SK-N-SH treated with all-trans-retinoic acid at 6 μM for 48 hours (cell line): ENCODE measurements at regions not wholly inside any gene's neighbourhood (a gene's known extent, or its start where the extent isn't known, plus 50 kb on each side); places are given as distances from the start of the nearest gene placed in this dataset.

Source experiments
- ATAC-seq: fragments of 200-7000 bp; cut with Tn5 transposase; 3 replicates; pipeline ENCODE4 v1.9.1; 2020; ENCODE audit warnings: mild to moderate bottlenecking, moderate library complexity
- BACH2 ChIP-seq: fragments of 250-450 bp; sonication (Bioruptor Pico); IDR thresholded peaks from 2 replicates; pipeline ENCODE4 v1.9.0; 2021; ENCODE audit warnings: mild to moderate bottlenecking, borderline replicate concordance
- CREB5 ChIP-seq: fragments of 250-450 bp; sonication (Bioruptor Pico); IDR thresholded peaks from 2 replicates; pipeline ENCODE4 v1.5.1; 2020; ENCODE audit warnings: low read depth, mild to moderate bottlenecking, moderate library complexity
- CSDC2 ChIP-seq: fragments of 250-450 bp; sonication (Bioruptor Pico); IDR thresholded peaks from 2 replicates; pipeline ENCODE4 v1.5.0; 2020; ENCODE audit warnings: mild to moderate bottlenecking, moderate library complexity
- CSRNP3 ChIP-seq: fragments of 250-450 bp; sonication (Bioruptor Pico); IDR thresholded peaks from 2 replicates; pipeline ENCODE4 v1.5.1; 2021; ENCODE audit warnings: mild to moderate bottlenecking, moderate library complexity
- ESRRG ChIP-seq: fragments of 250-450 bp; sonication (Bioruptor Pico); IDR thresholded peaks from 2 replicates; pipeline ENCODE4 v1.6.1; 2021; ENCODE audit warnings: mild to moderate bottlenecking
- GLIS3 ChIP-seq: fragments of 250-450 bp; sonication (Bioruptor Pico); IDR thresholded peaks from 2 replicates; pipeline ENCODE4 v1.5.0; 2020; ENCODE audit warnings: mild to moderate bottlenecking, moderate library complexity
- ISL1 ChIP-seq: fragments of 250-450 bp; sonication (Bioruptor Pico); IDR thresholded peaks from 2 replicates; pipeline ENCODE4 v2.1.2; 2022; ENCODE audit warnings: mild to moderate bottlenecking, moderate library complexity
- OSR1 ChIP-seq: fragments of 250-450 bp; sonication (Bioruptor Pico); IDR thresholded peaks from 2 replicates; pipeline ENCODE4 v1.8.0; 2022; ENCODE audit warnings: moderate library complexity, mild to moderate bottlenecking, inconsistent platforms
- PATZ1 ChIP-seq: fragments of 250-450 bp; sonication (Bioruptor Pico); IDR thresholded peaks from 2 replicates; pipeline ENCODE4 v1.8.0; 2020; ENCODE audit warnings: mild to moderate bottlenecking, moderate library complexity, borderline replicate concordance
- POU6F1 ChIP-seq: fragments of 250-450 bp; sonication (Bioruptor Pico); IDR thresholded peaks from 2 replicates; pipeline ENCODE4 v1.8.0; 2021; ENCODE audit warnings: low read depth, mild to moderate bottlenecking, moderate library complexity, borderline replicate concordance
- PPARA ChIP-seq: fragments of 250-450 bp; sonication (Bioruptor Pico); IDR thresholded peaks from 2 replicates; pipeline ENCODE4 v1.5.0; 2020; ENCODE audit warnings: mild to moderate bottlenecking, borderline replicate concordance
- RARB ChIP-seq: fragments of 250-450 bp; sonication (Bioruptor Pico); IDR thresholded peaks from 2 replicates; pipeline ENCODE4 v1.8.0; 2021; ENCODE audit warnings: mild to moderate bottlenecking, moderate library complexity
- TCF4 ChIP-seq: fragments of 250-450 bp; sonication (Bioruptor Pico); IDR thresholded peaks from 2 replicates; pipeline ENCODE4 v1.8.0; 2021; ENCODE audit warnings: mild to moderate bottlenecking, moderate library complexity, borderline replicate concordance
- TSHZ2 ChIP-seq: fragments of 250-450 bp; sonication (Bioruptor Pico); IDR thresholded peaks from 2 replicates; pipeline ENCODE4 v1.5.0; 2020; ENCODE audit warnings: mild to moderate bottlenecking, moderate library complexity
- ZC3H10 ChIP-seq: fragments of 250-450 bp; sonication (Bioruptor Pico); IDR thresholded peaks from 2 replicates; pipeline ENCODE4 v1.5.1; 2021; ENCODE audit warnings: mild to moderate bottlenecking, moderate library complexity
- ZFP3 ChIP-seq: fragments of 250-450 bp; sonication (Bioruptor Pico); IDR thresholded peaks from 2 replicates; pipeline ENCODE4 v1.5.0; 2020; ENCODE audit warnings: mild to moderate bottlenecking, moderate library complexity
- ZFP30 ChIP-seq: fragments of 450-650 bp; formaldehyde crosslinking; IDR thresholded peaks from 2 replicates; pipeline ENCODE4 v1.5.0; 2022; ENCODE audit warnings: mild to moderate bottlenecking, moderate library complexity
- ZNF565 ChIP-seq: fragments of 450-650 bp; formaldehyde crosslinking; conservative IDR thresholded peaks from 2 replicates; pipeline ENCODE4 v1.5.0; 2020; ENCODE audit warnings: low read depth, mild to moderate bottlenecking, moderate library complexity
- ZNF70 ChIP-seq: fragments of 450-650 bp; formaldehyde crosslinking; IDR thresholded peaks from 2 replicates; pipeline ENCODE4 v1.5.0; 2020; ENCODE audit warnings: mild to moderate bottlenecking, moderate library complexity
- ZNF8 ChIP-seq: fragments of 450-650 bp; formaldehyde crosslinking; IDR thresholded peaks from 2 replicates; pipeline ENCODE4 v1.5.0; 2020; ENCODE audit warnings: mild to moderate bottlenecking, moderate library complexity

- no peak for TF ChIP-seq PATZ1
- no peak for TF ChIP-seq ESRRG (CRISPR knock-in tag)
- no peak for TF ChIP-seq ZC3H10 (CRISPR knock-in tag)
- TF ChIP-seq GLIS3 (CRISPR knock-in tag): no peak
- TF ChIP-seq TSHZ2: no peak
- no peak for TF ChIP-seq CREB5 (CRISPR knock-in tag)
- TF ChIP-seq ZFP30 (CRISPR knock-in tag): no peak
- TF ChIP-seq OSR1 (CRISPR knock-in tag): no peak
- TF ChIP-seq TCF4 (CRISPR knock-in tag): no peak
- no peak for ATAC-seq
Measured at GRCh38 chr10:29820890-29821461, 186.2 kb upstream of the SVIL start.

GRCh38 chr10:29816801-29817558 lies 182.2 kb upstream of the SVIL start:
- no peak for ATAC-seq
- no peak for TF ChIP-seq PPARA (CRISPR knock-in tag)
- TF ChIP-seq ZC3H10 (CRISPR knock-in tag): no peak
- no peak for TF ChIP-seq ZFP3
- no peak for TF ChIP-seq POU6F1 (CRISPR knock-in tag)
- TF ChIP-seq CREB5 (CRISPR knock-in tag): no peak
- TF ChIP-seq BACH2: no peak
- TF ChIP-seq RARB (CRISPR knock-in tag): no peak
- no peak for TF ChIP-seq ZFP30 (CRISPR knock-in tag)
- no peak for TF ChIP-seq ESRRG (CRISPR knock-in tag)
- TF ChIP-seq TSHZ2: no peak
- TF ChIP-seq ZNF70 (CRISPR knock-in tag): no peak
- no peak for TF ChIP-seq CSRNP3 (CRISPR knock-in tag)
- TF ChIP-seq OSR1 (CRISPR knock-in tag): no peak
- TF ChIP-seq ISL1 (CRISPR knock-in tag): no peak
- TF ChIP-seq ZNF565 (CRISPR knock-in tag): no peak
- TF ChIP-seq CSDC2 (CRISPR knock-in tag): no peak
- no peak for TF ChIP-seq TCF4 (CRISPR knock-in tag)
- no peak for TF ChIP-seq ZNF8 (CRISPR knock-in tag)
